ENCODE measurements at regions not wholly inside any gene's neighbourhood (a gene's known extent, or its start where the extent isn't known, plus 50 kb on each side); places are given as distances from the start of the nearest gene placed in this dataset.
"Not testable (repeated sequence)": the region's sequence is repeated elsewhere in the genome, so short reads cannot be mapped to it uniquely, and the experiment has no call there.

DNA sequence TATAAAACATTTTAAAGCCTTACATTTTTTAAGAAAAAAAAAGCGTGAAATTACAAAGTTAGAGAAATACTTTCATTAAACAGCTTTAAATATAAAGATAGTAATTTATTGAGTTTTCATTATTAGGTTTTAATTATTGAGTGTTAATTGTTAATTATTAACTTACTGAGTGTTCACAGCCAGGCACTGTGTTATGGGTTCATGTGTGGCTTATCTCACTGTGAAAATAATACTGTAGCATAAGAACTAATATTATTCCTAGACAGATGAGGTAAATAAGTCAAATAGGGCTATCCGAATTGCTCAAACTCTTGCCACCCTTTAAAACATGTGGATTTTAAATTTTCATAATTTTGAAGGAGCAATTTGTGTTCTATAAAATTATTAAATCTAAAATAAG is 956.1 kb upstream of the PCDH20 start:
- no peaks in the 10 kb centered on the region for H3K27me3 Mint-ChIP-seq (ENCODE audit: low read depth)
- TF ChIP-seq, protein P1, sequence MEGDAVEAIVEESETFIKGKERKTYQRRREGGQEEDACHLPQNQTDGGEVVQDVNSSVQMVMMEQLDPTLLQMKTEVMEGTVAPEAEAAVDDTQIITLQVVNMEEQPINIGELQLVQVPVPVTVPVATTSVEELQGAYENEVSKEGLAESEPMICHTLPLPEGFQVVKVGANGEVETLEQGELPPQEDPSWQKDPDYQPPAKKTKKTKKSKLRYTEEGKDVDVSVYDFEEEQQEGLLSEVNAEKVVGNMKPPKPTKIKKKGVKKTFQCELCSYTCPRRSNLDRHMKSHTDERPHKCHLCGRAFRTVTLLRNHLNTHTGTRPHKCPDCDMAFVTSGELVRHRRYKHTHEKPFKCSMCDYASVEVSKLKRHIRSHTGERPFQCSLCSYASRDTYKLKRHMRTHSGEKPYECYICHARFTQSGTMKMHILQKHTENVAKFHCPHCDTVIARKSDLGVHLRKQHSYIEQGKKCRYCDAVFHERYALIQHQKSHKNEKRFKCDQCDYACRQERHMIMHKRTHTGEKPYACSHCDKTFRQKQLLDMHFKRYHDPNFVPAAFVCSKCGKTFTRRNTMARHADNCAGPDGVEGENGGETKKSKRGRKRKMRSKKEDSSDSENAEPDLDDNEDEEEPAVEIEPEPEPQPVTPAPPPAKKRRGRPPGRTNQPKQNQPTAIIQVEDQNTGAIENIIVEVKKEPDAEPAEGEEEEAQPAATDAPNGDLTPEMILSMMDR (IDR thresholded peaks at IDR 0.05): no peak
- DNase-seq (ENCODE audit: low spot score): no peak
- H3K36me3 Mint-ChIP-seq (ENCODE audit: low read depth): no peaks in the 10 kb centered on the region
- no peak overlapping the region for H3K4me3 Mint-ChIP-seq (ENCODE audit: unreplicated experiment)
- H3K9me3 Mint-ChIP-seq (ENCODE audit: low read depth): peaks cover 3% of the 10 kb centered on the region
- H3K4me1 Mint-ChIP-seq (ENCODE audit: low read depth): no peaks in the 10 kb centered on the region
- no peak overlapping the region for H3K27ac Mint-ChIP-seq (ENCODE audit: unreplicated experiment)

DNA sequence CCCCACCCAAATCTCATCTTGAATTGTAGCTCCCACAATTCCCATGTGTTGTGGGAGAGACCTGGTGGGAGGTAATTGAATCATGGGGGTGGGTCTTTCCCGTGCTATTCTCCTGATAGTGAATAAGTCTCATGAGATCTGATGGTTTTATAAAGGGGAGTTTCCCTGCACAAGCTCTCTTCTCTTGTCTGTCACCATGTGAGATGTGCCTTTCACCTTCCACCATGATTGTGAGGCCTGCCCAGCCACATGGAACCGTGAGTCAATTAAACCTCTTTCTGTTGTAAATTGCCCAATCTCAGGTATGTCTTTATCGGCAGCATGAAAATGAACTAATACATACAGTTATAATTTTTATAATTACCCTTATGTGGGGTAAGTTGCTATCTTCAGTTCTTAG is 952.3 kb upstream of the PCDH20 start:
- H3K36me3 Mint-ChIP-seq (ENCODE audit: low read depth); H3K9me3 Mint-ChIP-seq (ENCODE audit: low read depth); H3K4me1 Mint-ChIP-seq (ENCODE audit: low read depth); H3K4me3 Mint-ChIP-seq (ENCODE audit: unreplicated experiment); H3K27ac Mint-ChIP-seq (ENCODE audit: unreplicated experiment); H3K27me3 Mint-ChIP-seq (ENCODE audit: low read depth); DNase-seq (ENCODE audit: low spot score): not testable (repeated sequence)

GRCh38 chr13:62360609-62361008 is 945.0 kb upstream of the PCDH20 start:
- no peak for DNase-seq (ENCODE audit: low spot score)
- TF ChIP-seq, protein P1 (IDR thresholded peaks at IDR 0.05): no peak
- Mint-ChIP-seq H3K9me3 (ENCODE audit: low read depth) (no peaks in the 10 kb centered on the region), H3K27ac (ENCODE audit: unreplicated experiment) (no peak overlapping the region), H3K4me3 (ENCODE audit: unreplicated experiment) (no peak overlapping the region), H3K36me3 (ENCODE audit: low read depth) (no peaks in the 10 kb centered on the region), H3K27me3 (ENCODE audit: low read depth) (no peaks in the 10 kb centered on the region), H3K4me1 (ENCODE audit: low read depth) (peaks cover 2% of the 10 kb centered on the region)

GRCh38 chr13:62358646-62358932 is 942.9 kb upstream of the PCDH20 start:
- Mint-ChIP-seq H3K36me3 (ENCODE audit: low read depth) (no peaks in the 10 kb centered on the region), H3K4me1 (ENCODE audit: low read depth) (peaks cover 2% of the 10 kb centered on the region), H3K27me3 (ENCODE audit: low read depth) (no peaks in the 10 kb centered on the region), H3K9me3 (ENCODE audit: low read depth) (peaks cover 3% of the 10 kb centered on the region), H3K4me3 (ENCODE audit: unreplicated experiment) (no peak overlapping the region), H3K27ac (ENCODE audit: unreplicated experiment) (no peak overlapping the region)
- TF ChIP-seq, protein P1 (IDR thresholded peaks at IDR 0.05): no peak
- DNase-seq (ENCODE audit: low spot score): no peak

DNA sequence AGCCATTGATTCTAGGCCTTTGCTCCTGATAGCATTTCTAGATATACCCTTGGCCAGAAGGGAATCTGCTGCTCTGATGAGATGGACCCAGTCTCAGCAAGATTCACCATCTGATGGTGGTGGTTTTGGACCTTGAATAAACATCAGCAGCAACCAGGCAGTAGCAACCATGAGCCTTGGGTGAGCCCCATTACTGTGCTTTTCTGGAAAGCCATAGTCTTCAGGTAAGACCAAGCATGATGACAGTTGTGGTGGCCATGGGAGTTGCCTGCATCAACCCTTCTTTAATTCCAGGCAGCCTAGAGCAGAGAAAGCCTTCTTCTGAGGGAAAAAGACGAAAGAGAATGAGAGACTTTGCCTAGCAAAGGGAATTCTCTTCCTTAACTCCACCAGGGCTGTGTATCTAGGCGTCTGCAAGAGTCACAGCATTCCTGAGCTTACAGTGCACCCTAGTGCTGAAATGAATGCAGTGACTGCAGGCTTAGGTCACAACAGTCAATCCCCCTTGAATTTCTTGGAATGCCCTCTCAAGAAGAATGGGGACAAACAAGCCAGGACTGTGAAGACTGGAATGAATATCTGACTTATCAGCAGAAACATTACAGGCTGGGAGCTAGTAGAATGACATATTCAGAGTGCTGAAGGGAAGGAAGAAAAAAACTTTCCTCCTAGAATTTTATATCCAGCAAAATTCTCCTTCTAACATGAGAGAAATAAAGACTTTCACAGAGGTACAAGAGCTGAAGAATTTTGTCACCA is 942.4 kb upstream of the PCDH20 start:
- H3K27ac Mint-ChIP-seq (ENCODE audit: unreplicated experiment): no peak overlapping the region
- no peaks in the 10 kb centered on the region for H3K27me3 Mint-ChIP-seq (ENCODE audit: low read depth)
- DNase-seq (ENCODE audit: low spot score): no peak
- TF ChIP-seq, protein P1 (IDR thresholded peaks at IDR 0.05): peak; percentile 76
- H3K4me1 Mint-ChIP-seq (ENCODE audit: low read depth): peaks cover 2% of the 10 kb centered on the region
- H3K4me3 Mint-ChIP-seq (ENCODE audit: unreplicated experiment): no peak overlapping the region
- no peaks in the 10 kb centered on the region for H3K36me3 Mint-ChIP-seq (ENCODE audit: low read depth)
- peaks cover 3% of the 10 kb centered on the region for H3K9me3 Mint-ChIP-seq (ENCODE audit: low read depth)

- no peaks in the 10 kb centered on the region for H3K36me3 Mint-ChIP-seq (ENCODE audit: low read depth)
- peaks cover 3% of the 10 kb centered on the region for H3K9me3 Mint-ChIP-seq (ENCODE audit: low read depth)
- H3K4me3 Mint-ChIP-seq (ENCODE audit: unreplicated experiment): no peak overlapping the region
- peaks cover 2% of the 10 kb centered on the region for H3K4me1 Mint-ChIP-seq (ENCODE audit: low read depth)
- no peaks in the 10 kb centered on the region for H3K27me3 Mint-ChIP-seq (ENCODE audit: low read depth)
- DNase-seq (ENCODE audit: low spot score): no peak
- H3K27ac Mint-ChIP-seq (ENCODE audit: unreplicated experiment): no peak overlapping the region
- TF ChIP-seq, protein P1 (IDR thresholded peaks at IDR 0.05): no peak
Measured at GRCh38 chr13:62356977-62357376, 941.3 kb upstream of the PCDH20 start.
